Spleen (tissue), 11 donors: ENCODE measurements at regions not wholly inside any gene's neighbourhood (a gene's known extent, or its start where the extent isn't known, plus 50 kb on each side); places are given as distances from the start of the nearest gene placed in this dataset.
A peak's percentile ranks its signal among the peaks of the same experiment; 100 is the strongest.

Experiments used
- DNase-seq: peaks from one replicate; pipeline ENCODE4 v3.0.0-alpha.2; 2020
- H3K27ac ChIP-seq, 8 donors: fragments of 200-600 bp; sonication (generic) in 7 of 8; 1 replicate in 4 of 8; 2 replicates in 4 of 8; pipeline versions ENCODE4 v1.5.0 to v1.8.0; 2016 to 2021; ENCODE audit warnings: inconsistent platforms in 4 of 8, mild to moderate bottlenecking in 4 of 8, moderate library complexity in 1 of 8
- H3K27me3 ChIP-seq, 7 donors: fragments of 200-600 bp; sonication (generic) in 6 of 7; replicated peaks in 1 of 7; 1 replicate in 4 of 7; 2 replicates in 3 of 7; pipeline versions ENCODE4 v1.5.0 to v1.8.0; 2016 to 2021; ENCODE audit warnings: inconsistent platforms in 3 of 7, mild to moderate bottlenecking in 1 of 7
- H3K36me3 ChIP-seq, 6 donors: fragments of 200-600 bp; sonication (generic) in 5 of 6; 1 replicate in 4 of 6; 2 replicates in 2 of 6; pipeline versions ENCODE4 v1.5.0 to v1.8.0; 2016 to 2021; ENCODE audit warnings: inconsistent platforms in 2 of 6
- H3K4me1 ChIP-seq, 6 donors: fragments of 200-600 bp; sonication (generic) in 5 of 6; 1 replicate in 3 of 6; 2 replicates in 3 of 6; pipeline versions ENCODE4 v1.5.0 to v1.8.0; 2016 to 2021; ENCODE audit warnings: inconsistent platforms in 3 of 6
- H3K4me3 ChIP-seq, 8 donors: fragments of 200-600 bp; sonication (generic) in 7 of 8; 1 replicate in 4 of 8; 2 replicates in 4 of 8; pipeline versions ENCODE4 v1.5.0 to v1.8.0; 2016 to 2021; ENCODE audit warnings: inconsistent platforms in 4 of 8, mild to moderate bottlenecking in 4 of 8, moderate library complexity in 2 of 8
- H3K9me3 ChIP-seq, 8 donors: fragments of 200-600 bp; sonication (generic) in 7 of 8; 1 replicate in 4 of 8; 2 replicates in 4 of 8; pipeline versions ENCODE4 v1.5.0 to v1.8.0; 2016 to 2021; ENCODE audit warnings: inconsistent platforms in 4 of 8
- POLR2A ChIP-seq, 3 donors: fragments of 450-650 bp; IDR thresholded peaks; one replicate each; pipeline ENCODE4 v1.5.1; 2017; ENCODE audit warnings: antibody characterized with exemption in 3 of 3, mild to moderate bottlenecking in 1 of 3
- POLR2AphosphoS5 ChIP-seq, 3 donors: sonication (generic); formaldehyde crosslinking; IDR thresholded peaks; one replicate each; pipeline ENCODE4 v1.5.1; 2017; ENCODE audit warnings: antibody characterized with exemption in 3 of 3
- WGBS, 5 donors: extraction: QIAGEN DNeasy Blood & Tissue Kit in 3 of 5; methylation state at CpG; one replicate each; pipeline versions ENCODE4 v1.1.5 to v1.1.7; 2013 to 2018; 5-methylcytosine and 5-hydroxymethylcytosine counted together
- intact Hi-C: fragments of 100-400 bp; cut with DNase I; formaldehyde crosslinking; loops from one replicate; pipeline ENCODE4 v1.15.0; 2023; ENCODE audit warnings: low total_unique reads
- TF ChIP-seq, protein P1 (sequence below), 11 experiments: fragments of 200-600 bp in 7 of 11; fragments of 450-650 bp in 4 of 11; sonication (generic) in 4 of 11; IDR thresholded peaks in 8 of 11; conservative IDR thresholded peaks in 3 of 11; 1 replicate in 7 of 11; 2 replicates in 4 of 11; pipeline versions ENCODE4 v1.4.0 to v1.8.0; 2016 to 2021; ENCODE audit warnings: antibody characterized with exemption in 11 of 11, inconsistent platforms in 4 of 11, mild to moderate bottlenecking in 1 of 11
- donor health status: healthy with polysubstance abuse.
- donor health status: DM: no; HTN: no; CAD: no; lungs with moderate emphysema.
- donor health status: DM: no; HTN: no; CAD: no.
- donor health status: Bipolar disorder and iron deficiency.
- donor health status: healthy.
- donor health status: DM: no; HTN: no; CAD: no.
- donor health status: DM: yes; HTN: yes; CAD: no.

DNA sequence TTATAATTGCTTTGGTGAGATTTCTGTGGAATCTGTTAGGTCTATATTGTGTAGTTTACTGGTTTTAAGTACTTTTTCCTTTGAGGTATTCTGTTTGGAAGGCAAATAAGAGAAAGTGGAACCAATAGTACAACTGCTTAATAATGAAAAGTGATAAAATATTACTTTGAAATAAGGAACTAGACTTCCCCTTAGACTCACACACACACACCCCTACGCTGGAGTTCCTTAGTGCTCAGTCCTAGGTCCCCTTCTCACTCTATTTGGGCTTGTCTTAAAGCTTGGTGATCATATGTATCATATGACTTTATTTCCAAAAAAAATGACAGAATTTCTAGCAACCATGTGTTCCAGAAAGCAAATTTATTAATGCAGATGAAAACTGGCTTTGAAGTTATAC is 494.0 kb upstream of the TGFBR2 start:
- intact Hi-C loops, result loop anchor here (5.0 kb wide), 2 partner anchors 580 to 635 kb away; no protein-coding TSS in a partner anchor
- no peaks in the 10 kb centered on the region for H3K36me3 ChIP-seq
- H3K9me3 ChIP-seq, result no peaks in the 10 kb centered on the region
- no peak overlapping the region for H3K27ac ChIP-seq
- peaks cover 0 to 13% (median 0%) of the 10 kb centered on the region in 7 donors for H3K27me3 ChIP-seq
- TF ChIP-seq POLR2A (IDR thresholded peaks at IDR 0.05) (no peak), POLR2AphosphoS5 (IDR thresholded peaks at IDR 0.05) (no peak)
- TF ChIP-seq, protein P1, sequence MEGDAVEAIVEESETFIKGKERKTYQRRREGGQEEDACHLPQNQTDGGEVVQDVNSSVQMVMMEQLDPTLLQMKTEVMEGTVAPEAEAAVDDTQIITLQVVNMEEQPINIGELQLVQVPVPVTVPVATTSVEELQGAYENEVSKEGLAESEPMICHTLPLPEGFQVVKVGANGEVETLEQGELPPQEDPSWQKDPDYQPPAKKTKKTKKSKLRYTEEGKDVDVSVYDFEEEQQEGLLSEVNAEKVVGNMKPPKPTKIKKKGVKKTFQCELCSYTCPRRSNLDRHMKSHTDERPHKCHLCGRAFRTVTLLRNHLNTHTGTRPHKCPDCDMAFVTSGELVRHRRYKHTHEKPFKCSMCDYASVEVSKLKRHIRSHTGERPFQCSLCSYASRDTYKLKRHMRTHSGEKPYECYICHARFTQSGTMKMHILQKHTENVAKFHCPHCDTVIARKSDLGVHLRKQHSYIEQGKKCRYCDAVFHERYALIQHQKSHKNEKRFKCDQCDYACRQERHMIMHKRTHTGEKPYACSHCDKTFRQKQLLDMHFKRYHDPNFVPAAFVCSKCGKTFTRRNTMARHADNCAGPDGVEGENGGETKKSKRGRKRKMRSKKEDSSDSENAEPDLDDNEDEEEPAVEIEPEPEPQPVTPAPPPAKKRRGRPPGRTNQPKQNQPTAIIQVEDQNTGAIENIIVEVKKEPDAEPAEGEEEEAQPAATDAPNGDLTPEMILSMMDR (IDR thresholded peaks at IDR 0.05 in 8 of 11, conservative IDR thresholded peaks at IDR 0.05 in 3 of 11), result no peak
- DNase-seq, result no peak
- peaks cover 0 to 11% (median 8%) of the 10 kb centered on the region in 6 donors for H3K4me1 ChIP-seq
- 28 to 48% (median 33%) methylated on average over 1 of the region's 1 CpG for WGBS, 5 donors
- no peak overlapping the region for H3K4me3 ChIP-seq

GRCh38 chr3:30112902-30113484 is 493.4 kb upstream of the TGFBR2 start:
- intact Hi-C loops, result loop anchor here (5.0 kb wide), 2 partner anchors 579 to 634 kb away; no protein-coding TSS in a partner anchor

DNA sequence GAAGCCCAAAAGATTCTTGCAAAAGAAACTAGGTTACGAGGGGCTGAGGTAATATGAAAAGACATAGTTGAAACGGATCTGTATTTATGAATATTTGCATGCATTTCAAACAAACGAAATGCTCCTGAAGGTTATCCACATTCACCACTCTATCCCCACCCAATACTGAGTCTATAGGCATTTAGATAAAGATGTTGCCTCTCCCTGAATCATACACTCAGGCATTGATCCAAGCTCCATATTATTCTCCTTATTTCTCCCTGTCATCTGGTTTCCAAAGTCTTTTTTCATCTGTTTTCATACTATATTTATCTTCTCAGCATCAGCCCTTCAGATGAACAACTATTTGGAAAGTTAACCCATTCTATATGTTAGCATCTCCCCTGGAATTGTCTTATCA is 492.5 kb upstream of the TGFBR2 start:
- peaks cover 0 to 4% (median 0%) of the 10 kb centered on the region in 7 donors for H3K27me3 ChIP-seq
- DNase-seq, result no peak
- peaks cover 0 to 11% (median 8%) of the 10 kb centered on the region in 6 donors for H3K4me1 ChIP-seq
- H3K36me3 ChIP-seq, result no peaks in the 10 kb centered on the region
- H3K9me3 ChIP-seq, result no peaks in the 10 kb centered on the region
- intact Hi-C loops, result loop anchor here (5.0 kb wide), 2 partner anchors 578 to 633 kb away; no protein-coding TSS in a partner anchor
- 82 to 92% (median 86%) methylated on average over 3 of the region's 3 CpGs for WGBS, 5 donors
- TF ChIP-seq POLR2AphosphoS5 (IDR thresholded peaks at IDR 0.05) (no peak), POLR2A (IDR thresholded peaks at IDR 0.05) (no peak)
- TF ChIP-seq, protein P1 (IDR thresholded peaks at IDR 0.05 in 8 of 11, conservative IDR thresholded peaks at IDR 0.05 in 3 of 11), result no peak
- no peak overlapping the region for H3K27ac ChIP-seq
- H3K4me3 ChIP-seq, result no peak overlapping the region

More at GRCh38 chr3:30112902-30113484, 493.4 kb upstream of the TGFBR2 start:
- Histone ChIP-seq H3K4me3 (no peak overlapping the region), H3K36me3 (no peaks in the 10 kb centered on the region), H3K27me3 (peaks cover 0 to 8% (median 0%) of the 10 kb centered on the region in 7 donors), H3K27ac (no peak overlapping the region), H3K4me1 (peaks cover 0 to 11% (median 8%) of the 10 kb centered on the region in 6 donors), H3K9me3 (no peaks in the 10 kb centered on the region)
- no peak for DNase-seq
- WGBS, 5 donors, result 0 to 70% (median 41%) methylated on average over 1 of the region's 1 CpG
- TF ChIP-seq, protein P1 (IDR thresholded peaks at IDR 0.05 in 8 of 11, conservative IDR thresholded peaks at IDR 0.05 in 3 of 11), result peak in 10 of 11 experiments; percentile 23 to 66 (median 54)
- no peak for TF ChIP-seq POLR2A (IDR thresholded peaks at IDR 0.05)

DNA sequence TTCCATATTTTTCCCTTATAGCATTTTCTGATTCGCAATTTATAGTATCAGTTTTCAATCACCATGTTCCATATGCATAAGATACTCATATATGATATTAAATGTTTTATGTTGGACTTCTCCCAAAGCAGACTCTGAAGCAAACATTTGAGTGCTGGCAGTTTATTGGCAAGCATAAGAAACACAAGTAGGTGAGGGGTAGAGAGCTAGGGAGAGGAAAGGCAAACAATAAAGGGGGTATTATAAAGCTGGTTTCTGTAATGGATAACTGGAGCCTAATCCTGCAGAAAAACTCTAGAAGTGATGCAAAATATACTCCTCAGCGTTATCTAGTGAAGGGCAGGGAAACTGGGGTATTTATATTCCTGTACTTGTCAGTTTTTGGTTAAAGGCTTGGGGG is 491.5 kb upstream of the TGFBR2 start:
- 85 to 92% (median 91%) methylated on average over 2 of the region's 2 CpGs for WGBS, 5 donors
- no peaks in the 10 kb centered on the region for H3K27me3 ChIP-seq
- no peak for DNase-seq
- intact Hi-C loops, result loop anchor here (5.0 kb wide), 2 partner anchors 577 to 632 kb away; no protein-coding TSS in a partner anchor
- no peaks in the 10 kb centered on the region for H3K36me3 ChIP-seq
- H3K4me1 ChIP-seq, result peaks cover 0 to 11% (median 8%) of the 10 kb centered on the region in 6 donors
- H3K4me3 ChIP-seq, result no peak overlapping the region
- TF ChIP-seq POLR2A (IDR thresholded peaks at IDR 0.05), result no peak
- TF ChIP-seq POLR2AphosphoS5 (IDR thresholded peaks at IDR 0.05), result no peak
- TF ChIP-seq, protein P1 (IDR thresholded peaks at IDR 0.05 in 8 of 11, conservative IDR thresholded peaks at IDR 0.05 in 3 of 11), result no peak
- no peaks in the 10 kb centered on the region for H3K9me3 ChIP-seq
- H3K27ac ChIP-seq, result no peak overlapping the region
